ENCODE measurements at regions not wholly inside any gene's neighbourhood (a gene's known extent, or its start where the extent isn't known, plus 50 kb on each side); places are given as distances from the start of the nearest gene placed in this dataset.
A peak's percentile ranks its signal among the peaks of the same experiment; 100 is the strongest.

GRCh38 chr3:107308716-107309115, 68.5 kb upstream of the CCDC54 start:
- TF ChIP-seq CTCF (IDR thresholded peaks at IDR 0.05; ENCODE audit: low read depth, low read length, missing control alignments) = no peak
- Histone ChIP-seq H3K4me3 (ENCODE audit: low read depth, low read length) (no peak overlapping the region), H3K36me3 (replicated peaks) (no peaks in the 10 kb centered on the region), H3K27ac (no peak overlapping the region), H3K27me3 (replicated peaks) (no peaks in the 10 kb centered on the region)
- in situ Hi-C loops (cut with HindIII; ENCODE audit: low pct_ligation_motif_present, low sequenced_read_pairs) = no loop called here
- no peak for DNase-seq

GRCh38 chr3:107309312-107309711, 67.9 kb upstream of the CCDC54 start:
- no peak for TF ChIP-seq CTCF (IDR thresholded peaks at IDR 0.05; ENCODE audit: low read depth, low read length, missing control alignments)
- H3K4me3 ChIP-seq (ENCODE audit: low read depth, low read length) = no peak overlapping the region
- in situ Hi-C loops (cut with HindIII; ENCODE audit: low pct_ligation_motif_present, low sequenced_read_pairs) = no loop called here
- no peaks in the 10 kb centered on the region for H3K36me3 ChIP-seq (replicated peaks)
- H3K27me3 ChIP-seq (replicated peaks) = no peaks in the 10 kb centered on the region
- DNase-seq = no peak
- H3K27ac ChIP-seq = no peak overlapping the region

- Histone ChIP-seq H3K36me3 (replicated peaks) (no peaks in the 10 kb centered on the region), H3K4me3 (ENCODE audit: low read depth, low read length) (no peak overlapping the region), H3K27me3 (replicated peaks) (no peaks in the 10 kb centered on the region), H3K27ac (no peak overlapping the region)
- DNase-seq = no peak
- no peak for TF ChIP-seq CTCF (IDR thresholded peaks at IDR 0.05; ENCODE audit: low read depth, low read length, missing control alignments)
- in situ Hi-C loops (cut with HindIII; ENCODE audit: low pct_ligation_motif_present, low sequenced_read_pairs) = no loop called here
Observed at GRCh38 chr3:107313711-107314110, 63.5 kb upstream of the CCDC54 start.

- H3K27me3 ChIP-seq (replicated peaks) = no peaks in the 10 kb centered on the region
- no peaks in the 10 kb centered on the region for H3K36me3 ChIP-seq (replicated peaks)
- H3K27ac ChIP-seq = no peak overlapping the region
- DNase-seq = peak; percentile 1
- TF ChIP-seq CTCF (IDR thresholded peaks at IDR 0.05; ENCODE audit: low read depth, low read length, missing control alignments) = no peak
- H3K4me3 ChIP-seq (ENCODE audit: low read depth, low read length) = no peak overlapping the region
- in situ Hi-C loops (cut with HindIII; ENCODE audit: low pct_ligation_motif_present, low sequenced_read_pairs) = no loop called here
Observed at GRCh38 chr3:107315141-107315540, 62.1 kb upstream of the CCDC54 start.

- in situ Hi-C loops (cut with HindIII; ENCODE audit: low pct_ligation_motif_present, low sequenced_read_pairs) = no loop called here
- no peak for DNase-seq
- H3K36me3 ChIP-seq (replicated peaks) = no peaks in the 10 kb centered on the region
- no peak for TF ChIP-seq CTCF (IDR thresholded peaks at IDR 0.05; ENCODE audit: low read depth, low read length, missing control alignments)
- no peak overlapping the region for H3K27ac ChIP-seq
- no peaks in the 10 kb centered on the region for H3K27me3 ChIP-seq (replicated peaks)
- H3K4me3 ChIP-seq (ENCODE audit: low read depth, low read length) = no peak overlapping the region
Observed at GRCh38 chr3:107323723-107324122, 53.5 kb upstream of the CCDC54 start.

GRCh38 chr3:107325446-107325845, 51.8 kb upstream of the CCDC54 start:
- Histone ChIP-seq H3K36me3 (replicated peaks) (no peaks in the 10 kb centered on the region), H3K27ac (no peak overlapping the region), H3K27me3 (replicated peaks) (no peaks in the 10 kb centered on the region), H3K4me3 (ENCODE audit: low read depth, low read length) (no peak overlapping the region)
- in situ Hi-C loops (cut with HindIII; ENCODE audit: low pct_ligation_motif_present, low sequenced_read_pairs) = no loop called here
- no peak for DNase-seq
- no peak for TF ChIP-seq CTCF (IDR thresholded peaks at IDR 0.05; ENCODE audit: low read depth, low read length, missing control alignments)

Measured in brain microvascular endothelial cell (primary cell).